ENCODE measurements at regions not wholly inside any gene's neighbourhood (a gene's known extent, or its start where the extent isn't known, plus 50 kb on each side); places are given as distances from the start of the nearest gene placed in this dataset.
"Not testable (repeated sequence)": the region's sequence is repeated elsewhere in the genome, so short reads cannot be mapped to it uniquely, and the experiment has no call there.

DNA sequence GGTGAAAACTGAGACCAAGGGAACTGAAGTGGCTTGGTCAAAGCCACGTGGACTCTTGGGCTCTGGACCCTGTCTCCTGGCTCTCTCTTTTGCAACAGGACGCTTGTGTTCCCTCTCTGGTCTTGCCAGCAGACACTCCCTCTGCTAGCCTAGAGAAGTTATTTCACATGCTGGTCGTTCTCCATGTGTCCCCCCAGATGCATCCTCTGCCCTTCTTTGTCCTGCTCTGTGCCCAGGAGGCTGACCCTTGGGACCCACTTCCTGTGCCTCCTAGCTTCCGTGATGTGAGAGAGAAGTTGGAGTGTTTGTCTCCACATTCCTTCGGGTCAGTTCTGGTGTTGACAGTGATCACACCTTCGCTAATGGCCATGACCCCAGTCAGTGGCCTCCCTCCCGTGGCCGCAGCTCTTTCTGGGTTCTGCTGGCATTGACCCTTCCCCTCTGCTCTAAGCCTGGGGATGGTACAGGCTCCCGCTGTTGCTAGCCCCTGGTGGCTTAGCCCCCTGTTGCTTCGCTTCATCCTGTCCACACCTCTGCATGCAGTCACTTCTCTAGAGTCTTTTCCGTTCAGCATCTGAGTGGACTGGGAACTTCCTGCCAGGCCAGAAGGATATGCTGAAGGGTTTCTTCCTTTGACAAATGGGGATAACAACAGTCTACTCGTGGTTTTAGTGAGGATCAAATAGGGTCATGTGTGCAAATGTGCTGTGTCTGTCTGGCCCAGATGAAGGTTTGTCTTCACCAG, 70.1 kb upstream of the BMP2 start:
- H3K9me3 ChIP-seq (ENCODE audit: insufficient read depth, low read depth, low read length) = no peaks in the 10 kb centered on the region
- H3K27me3 ChIP-seq (ENCODE audit: insufficient read depth, low read length) = no peaks in the 10 kb centered on the region
- no peak overlapping the region for H3K4me3 ChIP-seq (ENCODE audit: insufficient read depth, low read depth, low read length)
- H3K79me2 ChIP-seq (ENCODE audit: insufficient read depth, low read length) = no peaks in the 10 kb centered on the region
- H3K27ac ChIP-seq (ENCODE audit: low read depth, low read length) = no peak overlapping the region
- H3K4me2 ChIP-seq (ENCODE audit: low read length) = no peak overlapping the region
- H3K9ac ChIP-seq (ENCODE audit: low read length) = no peak overlapping the region
- Mint-ChIP-seq H3K4me3 (ENCODE audit: unreplicated experiment) (no peak overlapping the region), H3K36me3 (ENCODE audit: low read depth, unreplicated experiment) (no peaks in the 10 kb centered on the region), H3K9me3 (ENCODE audit: unreplicated experiment) (no peaks in the 10 kb centered on the region), H3K4me1 (ENCODE audit: low read depth, unreplicated experiment) (peaks cover 27% of the 10 kb centered on the region), H3K27me3 (ENCODE audit: low read depth, unreplicated experiment) (no peaks in the 10 kb centered on the region), H3K27ac (ENCODE audit: unreplicated experiment) (peak overlapping the region; percentile 58)
- H3K36me3 ChIP-seq (ENCODE audit: insufficient read depth, low read length) = no peaks in the 10 kb centered on the region
- no peak for DNase-seq (ENCODE audit: low read depth)
- no peaks in the 10 kb centered on the region for H4K20me1 ChIP-seq (ENCODE audit: insufficient read depth, low read length)
- H2AFZ ChIP-seq (ENCODE audit: low read depth, low read length) = no peak overlapping the region
- FAIRE-seq = no peak
- no peaks in the 10 kb centered on the region for H3K4me1 ChIP-seq (ENCODE audit: insufficient read depth, low read length)
- TF ChIP-seq, protein P1, sequence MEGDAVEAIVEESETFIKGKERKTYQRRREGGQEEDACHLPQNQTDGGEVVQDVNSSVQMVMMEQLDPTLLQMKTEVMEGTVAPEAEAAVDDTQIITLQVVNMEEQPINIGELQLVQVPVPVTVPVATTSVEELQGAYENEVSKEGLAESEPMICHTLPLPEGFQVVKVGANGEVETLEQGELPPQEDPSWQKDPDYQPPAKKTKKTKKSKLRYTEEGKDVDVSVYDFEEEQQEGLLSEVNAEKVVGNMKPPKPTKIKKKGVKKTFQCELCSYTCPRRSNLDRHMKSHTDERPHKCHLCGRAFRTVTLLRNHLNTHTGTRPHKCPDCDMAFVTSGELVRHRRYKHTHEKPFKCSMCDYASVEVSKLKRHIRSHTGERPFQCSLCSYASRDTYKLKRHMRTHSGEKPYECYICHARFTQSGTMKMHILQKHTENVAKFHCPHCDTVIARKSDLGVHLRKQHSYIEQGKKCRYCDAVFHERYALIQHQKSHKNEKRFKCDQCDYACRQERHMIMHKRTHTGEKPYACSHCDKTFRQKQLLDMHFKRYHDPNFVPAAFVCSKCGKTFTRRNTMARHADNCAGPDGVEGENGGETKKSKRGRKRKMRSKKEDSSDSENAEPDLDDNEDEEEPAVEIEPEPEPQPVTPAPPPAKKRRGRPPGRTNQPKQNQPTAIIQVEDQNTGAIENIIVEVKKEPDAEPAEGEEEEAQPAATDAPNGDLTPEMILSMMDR (IDR thresholded peaks at IDR 0.05; ENCODE audit: insufficient read depth, low read depth, low read length) = no peak
- no peak for TF ChIP-seq EZH2 (IDR thresholded peaks at IDR 0.05; ENCODE audit: insufficient read depth, low read length)

DNA sequence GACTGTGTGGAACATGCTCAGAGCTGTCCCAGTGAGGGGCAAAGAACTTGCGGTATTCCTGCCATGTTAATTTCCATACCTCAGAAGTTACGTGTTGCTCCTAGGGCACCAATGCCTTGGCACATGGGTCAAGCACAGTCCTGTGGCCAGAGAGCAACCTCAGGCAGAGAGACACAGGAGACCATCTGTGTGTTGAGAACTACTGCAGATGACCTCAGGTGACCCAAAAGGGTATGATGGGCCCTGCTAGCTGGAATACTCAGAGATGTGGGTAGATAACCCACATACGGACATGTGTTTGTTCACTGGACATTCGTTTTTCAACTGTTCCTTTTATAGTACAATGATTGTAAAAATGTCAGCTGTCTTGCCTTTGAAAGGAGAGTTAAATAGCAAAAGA, 71.5 kb upstream of the BMP2 start:
- H3K79me2 ChIP-seq (ENCODE audit: insufficient read depth, low read length) = no peaks in the 10 kb centered on the region

DNA sequence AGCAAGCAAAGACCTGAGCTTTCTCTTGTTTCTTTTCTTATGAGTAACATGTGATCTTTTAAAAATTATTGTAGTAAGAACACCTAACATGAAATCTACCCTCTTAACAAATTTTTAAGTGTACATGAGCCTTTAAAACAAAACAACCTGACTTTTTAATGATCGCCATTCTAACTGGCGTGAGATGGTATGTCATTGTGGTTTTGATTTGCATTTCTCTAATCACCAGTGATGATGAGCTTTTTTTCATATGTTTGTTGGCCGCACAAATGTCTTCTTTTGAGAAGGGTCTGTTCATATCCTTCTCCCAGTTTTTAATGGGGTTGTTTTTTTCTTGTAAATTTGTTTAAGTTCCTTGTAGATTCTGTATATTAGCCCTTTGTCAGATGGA, 73.7 kb upstream of the BMP2 start:
- not testable (repeated sequence) for H3K9me3 ChIP-seq (ENCODE audit: insufficient read depth, low read depth, low read length); H3K79me2 ChIP-seq (ENCODE audit: insufficient read depth, low read length); H3K36me3 Mint-ChIP-seq (ENCODE audit: low read depth, unreplicated experiment); FAIRE-seq; H3K9ac ChIP-seq (ENCODE audit: low read length); H3K27me3 ChIP-seq (ENCODE audit: insufficient read depth, low read length); H3K27ac ChIP-seq (ENCODE audit: low read depth, low read length); H3K36me3 ChIP-seq (ENCODE audit: insufficient read depth, low read length); H3K27ac Mint-ChIP-seq (ENCODE audit: unreplicated experiment); H3K9me3 Mint-ChIP-seq (ENCODE audit: unreplicated experiment); H2AFZ ChIP-seq (ENCODE audit: low read depth, low read length); DNase-seq (ENCODE audit: low read depth); H3K4me1 ChIP-seq (ENCODE audit: insufficient read depth, low read length); H3K4me2 ChIP-seq (ENCODE audit: low read length); H3K4me3 Mint-ChIP-seq (ENCODE audit: unreplicated experiment); H3K4me3 ChIP-seq (ENCODE audit: insufficient read depth, low read depth, low read length); H3K27me3 Mint-ChIP-seq (ENCODE audit: low read depth, unreplicated experiment); H4K20me1 ChIP-seq (ENCODE audit: insufficient read depth, low read length)
- peaks cover 20% of the 10 kb centered on the region for H3K4me1 Mint-ChIP-seq (ENCODE audit: low read depth, unreplicated experiment)

More for the DNA sequence above, 71.5 kb upstream of the BMP2 start:
- FAIRE-seq (no peak), DNase-seq (ENCODE audit: low read depth) (no peak)
- Histone ChIP-seq H4K20me1 (ENCODE audit: insufficient read depth, low read length) (no peaks in the 10 kb centered on the region), H3K36me3 (ENCODE audit: insufficient read depth, low read length) (no peaks in the 10 kb centered on the region), H3K27me3 (ENCODE audit: insufficient read depth, low read length) (no peaks in the 10 kb centered on the region), H3K9me3 (ENCODE audit: insufficient read depth, low read depth, low read length) (no peaks in the 10 kb centered on the region), H2AFZ (ENCODE audit: low read depth, low read length) (no peak overlapping the region), H3K4me3 (ENCODE audit: insufficient read depth, low read depth, low read length) (no peak overlapping the region), H3K4me2 (ENCODE audit: low read length) (no peak overlapping the region), H3K27ac (ENCODE audit: low read depth, low read length) (no peak overlapping the region), H3K9ac (ENCODE audit: low read length) (no peak overlapping the region), H3K4me1 (ENCODE audit: insufficient read depth, low read length) (no peaks in the 10 kb centered on the region)
- Mint-ChIP-seq H3K36me3 (ENCODE audit: low read depth, unreplicated experiment) (no peaks in the 10 kb centered on the region), H3K27ac (ENCODE audit: unreplicated experiment) (no peak overlapping the region), H3K4me1 (ENCODE audit: low read depth, unreplicated experiment) (peaks cover 27% of the 10 kb centered on the region), H3K9me3 (ENCODE audit: unreplicated experiment) (no peaks in the 10 kb centered on the region), H3K27me3 (ENCODE audit: low read depth, unreplicated experiment) (no peaks in the 10 kb centered on the region), H3K4me3 (ENCODE audit: unreplicated experiment) (no peak overlapping the region)
- TF ChIP-seq EZH2 (IDR thresholded peaks at IDR 0.05; ENCODE audit: insufficient read depth, low read length) = no peak
- TF ChIP-seq, protein P1 (IDR thresholded peaks at IDR 0.05; ENCODE audit: insufficient read depth, low read depth, low read length) = no peak

Measured in astrocyte (in vitro differentiated cells and primary cell).